Superior temporal gyrus (tissue), 1 donor: ENCODE measurements at regions not wholly inside any gene's neighbourhood (a gene's known extent, or its start where the extent isn't known, plus 50 kb on each side); places are given as distances from the start of the nearest gene placed in this dataset.
A peak's percentile ranks its signal among the peaks of the same experiment; 100 is the strongest.
"Not testable (repeated sequence)": the region's sequence is repeated elsewhere in the genome, so short reads cannot be mapped to it uniquely, and the experiment has no call there.

Source experiments
- DNase-seq: peaks from one replicate; pipeline ENCODE4 v3.0.0-alpha.2; 2016; ENCODE audit errors: extremely low spot score

GRCh38 chr14:100419856-100420255, 96.7 kb downstream of the SLC25A47 start:
- no peak for DNase-seq

GRCh38 chr14:100421756-100422470, 98.8 kb downstream of the SLC25A47 start:
- DNase-seq, result no peak

DNA sequence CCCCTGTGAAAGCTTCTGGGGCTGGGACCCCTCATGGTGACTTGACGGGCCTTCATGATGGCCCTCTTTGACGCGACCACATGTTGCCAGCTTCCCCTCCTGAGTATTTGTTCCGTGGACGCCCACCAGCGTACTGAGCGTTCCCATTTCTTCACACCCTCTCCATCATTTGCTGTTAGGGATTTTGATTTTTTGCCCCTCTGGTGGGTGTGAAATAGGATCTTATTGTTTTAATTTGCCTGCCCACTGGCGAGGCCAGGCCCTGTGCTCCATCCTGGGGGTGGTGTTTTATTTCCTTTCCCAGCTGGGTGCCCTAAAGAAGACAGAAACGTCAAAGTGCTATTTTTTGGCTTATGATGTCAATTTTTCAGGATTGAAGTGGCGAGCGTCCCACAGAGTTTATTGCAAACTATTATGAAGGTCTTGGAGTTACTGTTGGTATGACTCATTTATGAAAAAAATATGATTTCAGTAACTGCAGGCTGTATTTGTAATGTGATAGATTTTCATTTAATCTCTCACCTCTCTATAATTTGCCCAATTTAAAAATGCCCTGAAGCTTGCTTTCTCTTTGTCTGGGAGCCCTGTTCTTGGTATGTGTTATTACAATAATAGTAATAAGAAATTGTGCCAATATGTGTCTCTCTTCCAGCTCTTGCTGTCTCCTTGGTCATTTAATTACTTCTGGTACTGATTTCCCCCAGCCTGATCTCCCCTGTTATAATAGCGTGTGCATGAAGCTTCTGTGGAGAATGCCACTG, 99.6 kb downstream of the SLC25A47 start:
- DNase-seq, result no peak

- DNase-seq, result no peak
Measured at GRCh38 chr14:100423317-100424010, 100.3 kb downstream of the SLC25A47 start.

- DNase-seq, result no peak
Measured at GRCh38 chr14:100424504-100425428, 101.6 kb downstream of the SLC25A47 start.

DNA sequence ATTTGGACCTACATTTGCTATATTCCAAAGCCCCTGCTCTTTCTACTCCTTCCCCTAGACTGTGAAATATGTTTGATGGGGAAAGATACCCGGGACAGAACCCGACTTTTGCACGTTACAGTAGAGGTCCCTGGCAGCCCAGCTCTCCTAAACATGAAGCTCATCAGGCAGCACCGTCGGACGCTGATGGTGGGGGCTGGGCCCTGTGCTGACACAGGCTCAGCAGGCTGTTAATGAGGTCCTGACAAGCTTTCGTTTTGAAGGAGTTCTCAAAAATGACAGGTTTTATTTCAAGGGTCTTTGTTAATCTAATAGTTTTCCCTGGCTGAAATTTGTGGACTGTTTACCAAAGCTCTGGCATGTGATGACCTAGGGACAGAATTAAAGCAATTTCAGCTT, 102.3 kb downstream of the SLC25A47 start:
- no peak for DNase-seq

DNA sequence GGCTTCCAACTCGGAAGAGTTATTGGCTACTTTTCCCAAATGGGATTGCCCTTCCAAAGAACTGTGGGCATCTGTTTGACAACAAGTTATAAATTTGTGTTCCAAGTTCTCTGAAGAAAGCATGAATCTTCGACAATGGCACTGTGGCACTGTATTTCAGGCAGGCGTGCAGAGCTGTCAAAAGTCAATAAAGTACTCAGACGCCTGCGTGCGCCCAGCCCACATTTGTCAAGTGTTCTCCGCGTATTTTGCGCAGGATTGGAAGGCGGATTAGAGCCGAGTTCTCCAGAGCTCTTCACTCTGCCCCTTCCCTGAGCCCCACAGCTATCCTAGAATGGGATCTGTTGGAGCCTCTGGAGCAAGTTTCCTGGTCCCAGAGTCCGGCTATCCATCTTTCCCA, 103.2 kb downstream of the SLC25A47 start:
- no peak for DNase-seq

- DNase-seq, result no peak
Measured at GRCh38 chr14:100427166-100427565, 104.0 kb downstream of the SLC25A47 start.

DNA sequence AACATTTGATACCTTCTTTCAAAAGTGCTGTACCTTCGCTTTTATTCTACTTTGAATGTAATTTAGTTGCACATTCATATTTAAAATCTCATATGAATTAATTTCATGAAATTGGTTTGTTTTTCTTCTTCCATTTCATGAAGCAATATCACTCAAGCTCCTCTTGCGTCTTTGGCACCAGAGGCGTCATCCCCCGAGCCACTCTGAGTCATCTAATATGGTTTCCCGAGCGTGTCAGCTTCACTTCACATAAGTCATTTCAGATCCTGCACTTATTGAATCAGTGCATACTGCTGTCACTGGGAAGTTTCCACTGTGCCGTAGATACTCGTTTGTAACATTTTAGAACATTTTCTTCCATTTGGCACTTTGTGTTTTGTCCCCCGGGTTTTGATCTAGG, 105.6 kb downstream of the SLC25A47 start:
- no peak for DNase-seq

DNA sequence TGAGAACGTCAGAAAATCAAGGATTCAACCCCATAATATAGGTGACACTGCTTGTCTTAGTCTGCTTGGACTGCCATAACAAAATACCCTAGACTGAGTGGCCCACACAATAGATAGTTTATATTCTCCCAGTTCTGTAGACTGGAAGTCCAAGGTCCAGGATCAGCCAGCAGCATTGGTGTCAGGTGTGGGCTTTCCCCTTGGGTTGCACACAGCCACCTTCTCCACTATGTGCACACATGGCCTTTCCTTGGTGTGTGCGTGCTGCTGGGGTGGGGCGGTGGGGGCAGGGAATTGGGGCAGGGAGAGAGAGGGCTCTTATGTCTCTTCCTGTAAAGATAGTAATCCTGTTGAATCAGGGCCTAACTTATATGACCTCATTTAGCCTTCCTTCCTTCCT, 106.4 kb downstream of the SLC25A47 start:
- DNase-seq, result no peak

GRCh38 chr14:100430571-100430970, 107.4 kb downstream of the SLC25A47 start:
- no peak for DNase-seq

DNA sequence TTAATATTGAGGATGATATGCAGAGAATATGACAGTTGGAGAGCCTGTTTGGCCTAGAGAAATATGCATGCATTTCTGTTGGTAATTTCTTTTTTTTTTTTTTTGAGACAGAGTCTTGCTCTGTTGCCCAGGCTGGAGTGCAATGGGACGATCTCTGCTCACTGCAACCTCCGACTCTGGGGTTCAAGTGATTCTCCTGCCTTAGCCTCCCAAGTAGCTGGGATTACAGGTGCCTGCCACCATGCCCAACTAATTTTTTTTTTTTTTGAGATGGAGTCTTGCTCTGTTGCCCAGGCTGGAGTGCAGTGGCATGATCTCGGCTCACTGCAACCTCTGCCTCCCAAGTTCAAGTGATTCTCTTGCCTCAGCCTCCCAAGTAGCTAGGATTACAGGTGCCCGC, 108.3 kb downstream of the SLC25A47 start:
- DNase-seq, result not testable (repeated sequence)

- DNase-seq, result no peak
Measured at GRCh38 chr14:100432652-100433427, 109.7 kb downstream of the SLC25A47 start.

GRCh38 chr14:100433428-100433814, 110.3 kb downstream of the SLC25A47 start:
- DNase-seq, result no peak

DNA sequence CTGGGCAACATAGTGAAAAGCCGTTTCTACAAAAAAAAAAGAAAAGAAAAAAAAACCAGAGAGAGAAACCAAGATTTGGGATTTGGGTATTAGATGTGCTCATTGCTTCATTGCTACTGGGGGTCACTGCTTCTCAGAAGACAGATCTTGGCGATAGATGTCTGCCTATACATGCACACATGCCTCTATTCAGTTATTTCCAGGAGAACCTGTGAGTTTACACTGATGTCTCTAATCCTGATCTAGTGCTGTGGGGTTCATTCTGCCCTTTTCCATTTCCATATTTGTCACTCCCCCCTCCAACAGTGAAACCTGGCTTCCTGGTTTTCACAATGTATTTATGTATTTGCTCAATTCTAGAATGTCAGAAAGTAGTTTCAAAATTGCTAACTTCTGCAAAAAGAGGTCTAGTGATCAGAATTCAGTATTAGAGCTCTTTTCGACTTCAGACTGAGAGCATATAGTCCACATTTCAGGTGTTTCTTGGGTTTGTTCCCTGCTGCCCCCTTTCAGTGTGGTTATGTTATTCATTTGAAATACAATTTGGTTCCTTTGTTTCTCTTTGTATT, 111.0 kb downstream of the SLC25A47 start:
- no peak for DNase-seq

- no peak for DNase-seq
Measured at GRCh38 chr14:100434911-100435438, 111.8 kb downstream of the SLC25A47 start.

GRCh38 chr14:100435459-100435858, 112.3 kb downstream of the SLC25A47 start:
- DNase-seq, result no peak

DNA sequence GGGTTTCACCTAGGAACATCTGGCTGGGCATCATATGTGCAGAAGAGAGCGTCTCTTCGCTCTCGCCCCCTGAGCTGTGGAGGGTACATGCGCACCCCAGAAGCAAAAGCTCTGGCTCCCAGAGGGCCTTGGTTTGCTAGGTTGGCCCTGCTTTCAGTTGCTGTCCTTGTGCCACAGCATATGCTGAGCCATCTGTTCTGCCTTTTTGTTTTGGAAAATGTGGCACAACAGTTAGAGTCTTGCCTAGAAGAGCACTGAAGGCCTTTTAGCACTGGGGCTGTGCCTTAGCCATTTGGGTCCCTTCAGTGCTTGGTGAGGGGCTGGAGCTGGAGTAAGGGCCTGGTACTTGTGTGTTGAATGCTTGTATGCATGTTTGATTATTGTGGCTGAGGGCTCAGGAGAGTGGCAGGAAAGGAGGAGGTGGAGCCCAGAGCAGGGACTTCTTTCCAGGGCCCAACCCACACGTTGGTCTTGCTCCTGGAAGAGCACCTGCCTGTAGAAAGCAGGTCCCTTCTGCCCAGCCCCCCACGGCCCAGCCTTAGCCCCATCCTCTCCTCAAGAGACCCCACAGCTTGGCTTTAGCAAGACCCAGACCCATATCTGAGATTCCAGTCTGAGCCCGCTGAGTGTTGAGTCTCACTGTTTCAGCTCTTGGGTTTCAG, 113.7 kb downstream of the SLC25A47 start:
- DNase-seq, result peak; percentile 46

- no peak for DNase-seq
Measured at GRCh38 chr14:100438271-100438670, 115.1 kb downstream of the SLC25A47 start.
